H9 (cell line): ENCODE measurements at regions not wholly inside any gene's neighbourhood (a gene's known extent, or its start where the extent isn't known, plus 50 kb on each side); places are given as distances from the start of the nearest gene placed in this dataset.

Experiments used
- DNase-seq: peaks from one replicate; pipeline ENCODE4 v3.0.0-alpha.2; 2017
- H2AFZ ChIP-seq: one replicate; pipeline ENCODE4 v1.6.1; 2013; ENCODE audit warnings: mild to moderate bottlenecking, low read length, control low read depth, moderate library complexity
- H2AK5ac ChIP-seq: 2 replicates; pipeline ENCODE4 v1.6.1; 2013; ENCODE audit warnings: low read length, control low read depth, mixed read lengths; ENCODE audit not compliant: insufficient read length
- H2BK120ac ChIP-seq: one replicate; pipeline ENCODE4 v1.6.1; 2013; ENCODE audit warnings: low read depth, mild to moderate bottlenecking, low read length, control low read depth, inconsistent platforms; ENCODE audit not compliant: poor library complexity, severe bottlenecking
- H2BK12ac ChIP-seq: 2 replicates; pipeline ENCODE4 v1.6.1; 2013; ENCODE audit warnings: low read length, control low read depth, mixed read lengths, low read depth; ENCODE audit not compliant: insufficient read length
- H2BK15ac ChIP-seq: 2 replicates; pipeline ENCODE4 v1.6.1; 2013; ENCODE audit warnings: low read depth, low read length, control low read depth
- H2BK20ac ChIP-seq: one replicate; pipeline ENCODE4 v1.6.1; 2013; ENCODE audit warnings: low read depth, mild to moderate bottlenecking, low read length, control low read depth, inconsistent platforms; ENCODE audit not compliant: poor library complexity, severe bottlenecking
- H2BK5ac ChIP-seq: 2 replicates; pipeline ENCODE4 v1.6.1; 2013; ENCODE audit warnings: low read length, control low read depth, mixed read lengths; ENCODE audit not compliant: insufficient read length
- H3K14ac ChIP-seq: 2 replicates; pipeline ENCODE4 v1.6.1; 2013; ENCODE audit warnings: low read length, control low read depth; ENCODE audit not compliant: insufficient read depth
- H3K18ac ChIP-seq: 2 replicates; pipeline ENCODE4 v1.6.1; 2013; ENCODE audit warnings: low read depth, mild to moderate bottlenecking, mixed read lengths, low read length, control low read depth; ENCODE audit not compliant: insufficient read length
- H3K23ac ChIP-seq: 2 replicates; pipeline ENCODE4 v1.6.1; 2013; ENCODE audit warnings: low read length, control low read depth, mixed read lengths, low read depth; ENCODE audit not compliant: insufficient read length
- H3K23me2 ChIP-seq: 2 replicates; pipeline ENCODE4 v1.6.1; 2013; ENCODE audit warnings: low read depth, mild to moderate bottlenecking, mixed read lengths, low read length, control low read depth; ENCODE audit not compliant: insufficient read length, poor library complexity, severe bottlenecking
- H3K27ac ChIP-seq: 2 replicates; pipeline ENCODE4 v1.5.1; 2013; ENCODE audit warnings: low read length, control low read depth, mixed read lengths, low read depth; ENCODE audit not compliant: insufficient read length
- H3K27me3 ChIP-seq: 2 replicates; pipeline ENCODE4 v1.6.1; 2013; ENCODE audit warnings: low read length, control low read depth, inconsistent platforms; ENCODE audit not compliant: insufficient read depth
- H3K4ac ChIP-seq: 2 replicates; pipeline ENCODE4 v1.6.1; 2013; ENCODE audit warnings: low read depth, mild to moderate bottlenecking, control low read depth, inconsistent platforms, low read length, moderate library complexity
- H3K4me1 ChIP-seq: 2 replicates; pipeline ENCODE4 v1.6.1; 2013; ENCODE audit warnings: low read length, control low read depth, inconsistent platforms; ENCODE audit not compliant: insufficient read depth
- H3K4me2 ChIP-seq: 2 replicates; pipeline ENCODE4 v1.6.1; 2013; ENCODE audit warnings: low read length, control low read depth, mixed read lengths; ENCODE audit not compliant: insufficient read length, insufficient read depth
- H3K56ac ChIP-seq: 2 replicates; pipeline ENCODE4 v1.6.1; 2013; ENCODE audit warnings: low read depth, mild to moderate bottlenecking, mixed read lengths, low read length, control low read depth; ENCODE audit not compliant: insufficient read length
- H3K79me1 ChIP-seq: 2 replicates; pipeline ENCODE4 v1.6.1; 2013; ENCODE audit warnings: low read depth, mild to moderate bottlenecking, moderate library complexity, low read length, control low read depth, inconsistent platforms; ENCODE audit not compliant: insufficient read depth, poor library complexity, severe bottlenecking
- H3K79me2 ChIP-seq: 2 replicates; pipeline ENCODE4 v1.6.1; 2013; ENCODE audit warnings: low read length, control low read depth, inconsistent platforms; ENCODE audit not compliant: insufficient read depth
- H3K9ac ChIP-seq: 2 replicates; pipeline ENCODE4 v1.6.1; 2013; ENCODE audit warnings: low read length, control low read depth, mixed read lengths; ENCODE audit not compliant: insufficient read length; ENCODE audit errors: extremely low read depth
- H3K9me3 ChIP-seq: one replicate; pipeline ENCODE4 v1.6.1; 2013; ENCODE audit warnings: low read depth, low read length, inconsistent platforms; ENCODE audit not compliant: control insufficient read depth
- H3T11ph ChIP-seq: one replicate; pipeline ENCODE4 v1.6.1; 2013; ENCODE audit warnings: mild to moderate bottlenecking, low read length, control low read depth, inconsistent platforms
- H4K20me1 ChIP-seq: one replicate; pipeline ENCODE4 v1.6.1; 2013; ENCODE audit not compliant: control insufficient read depth, insufficient read length, insufficient read depth
- H4K5ac ChIP-seq: 2 replicates; pipeline ENCODE4 v1.6.1; 2013; ENCODE audit warnings: low read depth, mild to moderate bottlenecking, mixed read lengths, low read length, control low read depth; ENCODE audit not compliant: insufficient read length
- H4K8ac ChIP-seq: replicated peaks from 2 replicates; pipeline ENCODE4 v1.6.1; 2013; ENCODE audit warnings: low read length, control low read depth, mixed read lengths, low read depth; ENCODE audit not compliant: insufficient read length
- H4K91ac ChIP-seq: 2 replicates; pipeline ENCODE4 v1.6.1; 2013; ENCODE audit warnings: low read depth, mild to moderate bottlenecking, moderate library complexity, mixed read lengths, low read length, control low read depth; ENCODE audit not compliant: insufficient read length
- H3K27ac Mint-ChIP-seq, 3 experiments: 2 replicates in 2 of 3; 3 replicates in 1 of 3; pipeline ENCODE4 v1.8.0; 2020 to 2021; ENCODE audit warnings: mixed read lengths in 3 of 3, mild to moderate bottlenecking in 1 of 3, moderate library complexity in 1 of 3
- H3K27me3 Mint-ChIP-seq: 2 replicates; pipeline ENCODE4 v1.8.0; 2021; ENCODE audit warnings: low read depth, mild to moderate bottlenecking, moderate library complexity, mixed read lengths
- H3K36me3 Mint-ChIP-seq, 3 experiments: 2 replicates in 2 of 3; 3 replicates in 1 of 3; pipeline ENCODE4 v1.8.0; 2020 to 2021; ENCODE audit warnings: low read depth in 3 of 3, mixed read lengths in 3 of 3; ENCODE audit not compliant: insufficient read depth in 1 of 3
- H3K4me1 Mint-ChIP-seq, 2 experiments: 2 replicates each; pipeline ENCODE4 v1.8.0; 2020; ENCODE audit warnings: mixed read lengths in 2 of 2
- H3K4me3 Mint-ChIP-seq, 2 experiments: 2 replicates in 1 of 2; 3 replicates in 1 of 2; pipeline ENCODE4 v1.8.0; 2020 to 2021; ENCODE audit warnings: mild to moderate bottlenecking in 2 of 2, mixed read lengths in 2 of 2, moderate library complexity in 1 of 2
- H3K9me3 Mint-ChIP-seq, 2 experiments: 2 replicates in 1 of 2; 3 replicates in 1 of 2; pipeline ENCODE4 v1.8.0; 2020; ENCODE audit warnings: mild to moderate bottlenecking in 2 of 2, mixed read lengths in 2 of 2, moderate library complexity in 1 of 2
- CTCF ChIP-seq: fragments of 200-600 bp; sonication (generic); conservative IDR thresholded peaks from 3 replicates; pipeline ENCODE4 v1.8.0; 2021; ENCODE audit warnings: antibody characterized with exemption, mild to moderate bottlenecking
- WGBS: extraction: QIAGEN DNeasy Blood & Tissue Kit; methylation state at CpG from one replicate; pipeline ENCODE4 v1.1.7; 2013; ENCODE audit warnings: missing lambda C conversion rate, low lambda C conversion rate, mixed read lengths; ENCODE audit not compliant: insufficient read length; ENCODE audit errors: extremely low coverage; 5-methylcytosine and 5-hydroxymethylcytosine counted together

- peak overlapping the region; percentile 43 for H2BK12ac ChIP-seq
- H3K9me3 Mint-ChIP-seq: no peaks in the 10 kb centered on the region
Measured at GRCh38 chr10:63722537-63722936, 201.3 kb downstream of the REEP3 start.

More at GRCh38 chr10:63722537-63722936, 201.3 kb downstream of the REEP3 start:
- H3K27ac ChIP-seq: no peak overlapping the region
- H3K4me1 Mint-ChIP-seq: peaks cover 12 to 17% of the 10 kb centered on the region in 2 experiments; a peak in 3 of 4 replicates
- H3K4me1 ChIP-seq: no peaks in the 10 kb centered on the region; the same call in 1 of the 2 replicates
- DNase-seq: no peak
- H4K8ac ChIP-seq: no peak overlapping the region
- H2BK15ac ChIP-seq: no peak overlapping the region
- H2BK20ac ChIP-seq: no peak overlapping the region
- H2BK120ac ChIP-seq: no peak overlapping the region
- H4K91ac ChIP-seq: no peak overlapping the region
- H2AK5ac ChIP-seq: no peak overlapping the region
- H3K23ac ChIP-seq: no peak overlapping the region
- no peak overlapping the region for H3K56ac ChIP-seq
- TF ChIP-seq CTCF: no peak
- H3K4ac ChIP-seq: no peak overlapping the region
- no peaks in the 10 kb centered on the region for H3K79me1 ChIP-seq
- H3K23me2 ChIP-seq: no peaks in the 10 kb centered on the region
- no peak overlapping the region for H3K4me2 ChIP-seq
- H2BK5ac ChIP-seq: no peak overlapping the region
- no peak overlapping the region for H3T11ph ChIP-seq
- no peak overlapping the region; a peak in 1 of 7 replicates for H3K27ac Mint-ChIP-seq
- H3K9ac ChIP-seq: no peak overlapping the region
- H3K27me3 Mint-ChIP-seq: peaks cover 2% of the 10 kb centered on the region
- WGBS: no CpG with 5 or more reads among the region's 5 CpGs
- no peaks in the 10 kb centered on the region for H3K9me3 ChIP-seq
- no peak overlapping the region for H3K4me3 Mint-ChIP-seq
- H4K5ac ChIP-seq: no peak overlapping the region
- no peak overlapping the region; the same call in 1 of the 2 replicates for H3K14ac ChIP-seq
- no peaks in the 10 kb centered on the region for H3K27me3 ChIP-seq
- H3K79me2 ChIP-seq: no peaks in the 10 kb centered on the region
- H4K20me1 ChIP-seq: no peaks in the 10 kb centered on the region
- no peaks in the 10 kb centered on the region; a peak in 1 of 7 replicates for H3K36me3 Mint-ChIP-seq
- no peak overlapping the region for H3K18ac ChIP-seq
- H2AFZ ChIP-seq: no peak overlapping the region
